Stomach smooth muscle (tissue), 2 donors: ENCODE measurements at regions not wholly inside any gene's neighbourhood (a gene's known extent, or its start where the extent isn't known, plus 50 kb on each side); places are given as distances from the start of the nearest gene placed in this dataset.

Source experiments
- H3K27ac ChIP-seq: one replicate; pipeline ENCODE4 v1.7.0; 2013; ENCODE audit warnings: mild to moderate bottlenecking, low read length, inconsistent platforms
- H3K27me3 ChIP-seq, 2 donors: one replicate each; pipeline ENCODE4 v1.7.0; 2013; ENCODE audit warnings: low read length in 2 of 2; ENCODE audit not compliant: insufficient read depth in 2 of 2, control insufficient read depth in 1 of 2
- H3K36me3 ChIP-seq, 2 donors: one replicate each; pipeline ENCODE4 v1.7.0; 2013; ENCODE audit warnings: low read length in 2 of 2; ENCODE audit not compliant: control insufficient read depth in 2 of 2, insufficient read depth in 2 of 2
- H3K4me1 ChIP-seq: one replicate; pipeline ENCODE4 v1.7.0; 2013; ENCODE audit warnings: low read length; ENCODE audit not compliant: control insufficient read depth, insufficient read depth
- H3K4me3 ChIP-seq, 2 donors: one replicate each; pipeline ENCODE4 v1.7.0; 2013; ENCODE audit warnings: low read length in 2 of 2
- H3K9ac ChIP-seq, 2 donors: one replicate each; pipeline ENCODE4 v1.7.0; 2013; ENCODE audit warnings: low read length in 2 of 2, mild to moderate bottlenecking in 1 of 2
- H3K9me3 ChIP-seq, 2 donors: one replicate each; pipeline ENCODE4 v1.7.0; 2013; ENCODE audit warnings: low read length in 2 of 2; ENCODE audit not compliant: control insufficient read depth in 2 of 2
- donor health status: healthy.
- donor health status: Pancreatic carcinoma.

DNA sequence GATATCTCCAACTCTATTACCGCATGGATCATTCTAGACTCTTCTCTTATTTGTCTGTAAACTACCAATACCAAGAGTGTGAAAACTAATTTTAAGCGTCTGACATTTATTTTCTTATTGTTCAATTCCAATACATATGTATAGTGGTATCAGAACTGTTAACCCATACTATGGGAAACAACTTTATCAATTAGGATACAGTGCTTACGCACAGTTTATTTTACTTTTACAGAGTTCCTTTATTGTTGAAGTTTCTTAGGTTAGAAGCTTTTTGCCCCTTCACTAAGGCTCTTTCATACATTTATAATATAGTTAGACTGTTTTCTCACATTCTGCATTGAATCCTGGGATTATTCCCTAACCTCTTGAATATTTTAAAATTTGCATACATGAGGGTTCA, 198.8 kb upstream of the RGPD4 start:
- no peak overlapping the region for H3K4me3 ChIP-seq
- no peak overlapping the region for H3K9ac ChIP-seq
- no peaks in the 10 kb centered on the region for H3K4me1 ChIP-seq
- H3K9me3 ChIP-seq, result peaks cover 4 to 6% of the 10 kb centered on the region in 2 donors
- no peaks in the 10 kb centered on the region for H3K27me3 ChIP-seq
- no peak overlapping the region for H3K27ac ChIP-seq
- no peaks in the 10 kb centered on the region for H3K36me3 ChIP-seq

DNA sequence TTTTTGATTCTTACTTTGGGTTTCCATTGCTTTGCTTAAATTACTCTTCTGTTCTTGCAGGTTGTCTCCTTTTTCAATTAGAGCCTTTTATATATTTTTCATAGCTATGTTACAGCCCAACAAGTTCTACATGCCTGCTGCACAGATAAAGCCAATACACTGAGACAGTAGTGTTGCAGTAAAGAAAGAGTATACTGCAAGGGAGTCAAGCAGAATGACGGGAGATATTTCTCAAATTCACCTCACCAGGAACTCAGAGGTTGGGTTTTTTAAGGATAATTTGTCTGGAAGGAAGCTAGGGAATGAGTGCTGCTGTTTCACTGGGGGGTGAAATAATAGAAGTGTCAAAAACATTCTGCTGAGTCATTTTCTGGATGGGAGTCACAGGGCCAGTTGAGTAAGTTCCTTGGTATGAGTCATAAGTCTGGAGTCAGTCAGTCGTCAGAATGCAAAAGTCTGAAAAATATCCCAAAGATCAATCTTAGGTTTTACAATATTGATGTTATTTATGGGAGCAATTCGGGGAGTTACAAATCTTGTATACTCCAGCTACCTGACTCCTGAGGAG, 193.0 kb upstream of the RGPD4 start:
- Histone ChIP-seq H3K27me3 (no peaks in the 10 kb centered on the region), H3K36me3 (no peaks in the 10 kb centered on the region), H3K27ac (no peak overlapping the region), H3K4me3 (no peak overlapping the region), H3K9me3 (peaks cover 0 to 1% of the 10 kb centered on the region in 2 donors), H3K4me1 (no peaks in the 10 kb centered on the region), H3K9ac (no peak overlapping the region)

DNA sequence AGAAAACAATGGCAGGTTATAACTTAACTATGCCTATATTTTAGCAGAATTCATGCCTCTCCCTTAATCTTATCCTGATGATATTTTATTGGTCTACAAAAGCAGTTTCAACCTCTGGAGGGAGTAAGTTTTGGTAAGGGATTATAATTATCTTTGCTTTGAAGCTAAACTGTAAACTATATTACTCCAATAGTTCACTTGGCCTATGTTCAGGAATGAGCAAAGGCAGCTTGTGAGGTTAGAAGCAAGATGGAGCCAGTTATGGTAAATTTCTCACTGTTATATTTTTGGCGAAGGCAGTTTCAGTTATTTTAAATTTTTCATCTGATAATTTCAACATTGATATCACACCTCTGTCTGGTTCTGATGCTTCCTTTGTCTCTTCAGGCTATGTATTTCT, 192.5 kb upstream of the RGPD4 start:
- H3K4me1 ChIP-seq, result no peaks in the 10 kb centered on the region
- H3K27me3 ChIP-seq, result no peaks in the 10 kb centered on the region
- no peaks in the 10 kb centered on the region for H3K36me3 ChIP-seq
- no peak overlapping the region for H3K9ac ChIP-seq
- no peak overlapping the region for H3K27ac ChIP-seq
- no peak overlapping the region for H3K4me3 ChIP-seq
- no peaks in the 10 kb centered on the region for H3K9me3 ChIP-seq

DNA sequence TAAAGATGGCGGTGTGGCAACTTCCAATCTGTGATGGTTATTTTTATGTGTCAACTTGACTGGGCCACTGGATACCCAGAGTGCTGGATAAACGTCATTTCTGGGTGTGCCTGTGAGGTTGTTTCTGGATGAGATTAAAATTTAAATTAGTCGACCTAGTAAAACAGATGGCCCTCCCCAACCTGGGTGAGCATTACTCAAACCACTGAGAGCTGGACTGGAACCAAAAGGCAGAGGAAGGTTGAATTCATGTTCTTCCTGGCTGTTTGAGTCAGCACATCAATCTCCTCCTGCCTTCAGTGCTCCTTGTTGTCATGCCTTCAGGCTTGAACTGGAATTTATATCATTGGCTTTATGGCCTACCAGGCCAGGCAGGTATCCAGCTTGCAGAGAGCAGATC, 190.8 kb upstream of the RGPD4 start:
- Histone ChIP-seq H3K4me3 (no peak overlapping the region), H3K36me3 (no peaks in the 10 kb centered on the region), H3K9me3 (no peaks in the 10 kb centered on the region), H3K27me3 (no peaks in the 10 kb centered on the region), H3K9ac (no peak overlapping the region), H3K4me1 (no peaks in the 10 kb centered on the region), H3K27ac (no peak overlapping the region)

DNA sequence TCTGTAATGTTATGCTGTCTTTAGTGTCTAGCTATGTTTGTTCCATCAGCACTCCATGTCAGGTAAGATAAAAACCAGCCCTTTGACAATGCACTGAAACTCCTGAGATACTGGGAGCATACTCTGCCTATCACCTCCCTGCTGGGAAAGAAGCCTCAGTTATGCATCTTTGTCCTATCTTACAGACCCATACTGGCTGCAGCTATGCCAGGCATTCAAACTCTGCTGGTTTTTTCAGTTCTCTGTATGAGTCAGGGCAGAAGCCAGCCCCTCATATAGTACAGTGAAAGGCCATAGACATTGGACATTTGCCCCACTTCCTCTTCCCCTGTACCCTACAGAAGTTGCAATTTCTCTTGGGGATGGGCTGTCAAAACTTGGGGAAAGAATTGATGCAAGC, 181.1 kb upstream of the RGPD4 start:
- no peaks in the 10 kb centered on the region for H3K27me3 ChIP-seq
- H3K9me3 ChIP-seq, result peaks cover 5 to 10% of the 10 kb centered on the region in 2 donors
- no peaks in the 10 kb centered on the region for H3K36me3 ChIP-seq
- H3K4me1 ChIP-seq, result no peaks in the 10 kb centered on the region
- no peak overlapping the region for H3K9ac ChIP-seq
- H3K4me3 ChIP-seq, result no peak overlapping the region
- no peak overlapping the region for H3K27ac ChIP-seq

DNA sequence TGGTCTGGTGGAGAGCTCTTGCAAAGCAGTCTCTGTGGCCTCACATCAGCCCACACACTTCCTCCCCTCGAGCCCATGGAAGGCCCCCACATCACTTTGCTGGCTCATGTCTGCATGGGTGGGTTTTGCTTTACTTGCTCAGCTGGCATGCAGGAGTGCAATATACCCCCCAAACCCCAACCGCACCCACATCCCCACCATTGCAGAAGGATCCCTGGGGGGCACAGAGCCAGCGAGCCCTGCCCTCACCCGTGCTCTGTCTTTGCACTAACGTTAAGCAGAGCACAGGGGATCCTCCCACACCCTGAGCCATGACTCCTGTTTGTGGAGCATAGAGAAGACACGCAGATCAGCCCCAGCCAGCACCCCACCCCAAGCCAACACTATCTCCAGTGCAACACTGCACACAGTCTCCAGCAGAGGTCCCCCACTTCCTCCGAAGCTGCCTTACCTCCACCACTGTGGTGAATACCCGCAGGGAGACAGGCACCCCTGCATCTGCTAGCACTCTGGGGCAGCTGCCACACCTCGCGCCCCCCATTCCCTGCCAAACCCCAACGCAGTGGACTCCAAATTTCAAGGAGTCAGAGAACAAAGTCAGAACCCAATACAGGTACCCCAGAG, 177.8 kb upstream of the RGPD4 start:
- Histone ChIP-seq H3K9me3 (peaks cover 5 to 6% of the 10 kb centered on the region in 2 donors), H3K27me3 (no peaks in the 10 kb centered on the region), H3K9ac (no peak overlapping the region), H3K4me1 (no peaks in the 10 kb centered on the region), H3K36me3 (no peaks in the 10 kb centered on the region), H3K4me3 (no peak overlapping the region), H3K27ac (no peak overlapping the region)

DNA sequence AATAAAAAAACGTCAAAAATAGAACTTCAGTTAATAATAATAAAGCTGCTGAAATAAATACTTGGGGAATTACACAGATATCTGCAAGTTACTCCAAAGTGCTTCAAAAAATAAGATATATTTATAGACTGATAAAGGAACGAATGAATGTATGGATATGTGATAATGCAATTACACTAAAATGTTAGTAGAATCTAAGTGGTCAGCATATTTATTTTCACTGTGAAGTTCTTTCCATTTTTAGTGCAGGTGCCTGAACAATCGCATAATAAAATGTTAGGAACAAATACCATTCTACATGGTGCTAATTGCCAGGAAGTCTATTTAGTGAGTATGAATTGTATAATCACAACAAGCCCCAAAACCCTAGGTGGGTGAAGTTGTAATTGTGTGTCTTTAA, 169.6 kb upstream of the RGPD4 start:
- no peaks in the 10 kb centered on the region for H3K4me1 ChIP-seq
- H3K9ac ChIP-seq, result no peak overlapping the region
- no peak overlapping the region for H3K27ac ChIP-seq
- H3K4me3 ChIP-seq, result no peak overlapping the region
- no peaks in the 10 kb centered on the region for H3K27me3 ChIP-seq
- H3K36me3 ChIP-seq, result no peaks in the 10 kb centered on the region
- no peaks in the 10 kb centered on the region for H3K9me3 ChIP-seq

DNA sequence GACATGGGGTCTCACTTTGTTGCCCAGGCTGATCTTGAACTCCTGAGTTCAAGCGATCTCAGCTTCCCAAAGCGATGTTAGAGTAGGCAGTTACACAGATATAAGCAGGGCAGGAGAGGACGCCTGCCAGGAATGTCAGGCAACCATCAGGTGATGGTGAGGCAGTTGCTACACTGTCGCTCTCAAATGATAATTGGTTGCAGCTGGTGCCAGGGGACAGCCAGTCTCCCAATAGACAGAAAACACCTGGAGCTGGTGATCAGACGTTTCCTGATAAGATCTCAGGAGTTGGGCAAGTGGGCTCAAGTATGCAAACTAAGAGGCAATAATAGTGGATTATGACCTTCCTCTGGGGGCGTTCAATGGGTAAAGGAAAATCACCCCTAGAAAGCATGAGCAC, 163.1 kb upstream of the RGPD4 start:
- no peaks in the 10 kb centered on the region for H3K27me3 ChIP-seq
- H3K27ac ChIP-seq, result no peak overlapping the region
- no peak overlapping the region for H3K9ac ChIP-seq
- no peaks in the 10 kb centered on the region for H3K9me3 ChIP-seq
- H3K4me3 ChIP-seq, result no peak overlapping the region
- H3K36me3 ChIP-seq, result no peaks in the 10 kb centered on the region
- H3K4me1 ChIP-seq, result no peaks in the 10 kb centered on the region

DNA sequence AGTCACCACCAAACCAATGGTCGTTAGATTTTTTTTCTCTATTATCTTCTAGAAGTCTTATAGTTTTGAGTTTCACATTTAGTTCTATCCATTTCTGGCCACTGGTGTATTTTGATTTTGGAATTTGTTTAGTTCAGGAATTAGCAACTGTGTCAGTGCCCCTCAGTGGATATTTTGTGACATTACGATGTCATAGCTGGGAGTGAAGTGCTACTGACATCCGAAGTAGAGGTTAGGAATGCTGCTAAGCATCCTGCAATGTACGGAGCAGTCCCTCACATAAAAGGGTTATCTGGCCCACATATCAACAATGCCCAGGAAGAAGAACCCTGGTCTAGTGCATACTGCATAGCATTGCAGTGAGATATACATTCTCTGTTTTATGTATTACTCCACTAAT, 157.4 kb upstream of the RGPD4 start:
- H3K36me3 ChIP-seq, result no peaks in the 10 kb centered on the region
- no peaks in the 10 kb centered on the region for H3K27me3 ChIP-seq
- no peak overlapping the region for H3K27ac ChIP-seq
- H3K9me3 ChIP-seq, result peaks cover 3 to 7% of the 10 kb centered on the region in 2 donors
- H3K4me1 ChIP-seq, result no peaks in the 10 kb centered on the region
- no peak overlapping the region for H3K9ac ChIP-seq
- H3K4me3 ChIP-seq, result no peak overlapping the region

DNA sequence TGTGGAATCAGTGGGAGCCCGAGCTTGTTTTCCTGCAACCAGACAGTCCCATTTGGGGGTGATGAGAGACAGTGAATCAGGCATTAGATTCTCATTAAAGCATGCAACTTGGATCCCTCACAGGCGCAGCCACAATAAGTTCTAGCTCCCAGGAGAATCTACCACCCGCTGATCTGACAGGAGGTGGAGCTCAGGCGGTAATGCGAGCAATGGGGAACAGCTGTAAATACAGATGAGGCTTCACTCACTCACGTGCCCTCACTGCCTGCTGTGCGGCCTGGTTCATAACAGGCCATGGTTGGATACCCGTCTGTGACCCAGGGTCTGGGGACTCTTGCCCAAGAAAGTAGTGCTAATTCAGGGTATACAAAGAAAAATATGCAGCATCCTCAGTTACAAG, 144.8 kb upstream of the RGPD4 start:
- Histone ChIP-seq H3K36me3 (no peaks in the 10 kb centered on the region), H3K27ac (no peak overlapping the region), H3K27me3 (no peaks in the 10 kb centered on the region), H3K4me3 (no peak overlapping the region), H3K4me1 (no peaks in the 10 kb centered on the region), H3K9me3 (no peaks in the 10 kb centered on the region), H3K9ac (no peak overlapping the region)

DNA sequence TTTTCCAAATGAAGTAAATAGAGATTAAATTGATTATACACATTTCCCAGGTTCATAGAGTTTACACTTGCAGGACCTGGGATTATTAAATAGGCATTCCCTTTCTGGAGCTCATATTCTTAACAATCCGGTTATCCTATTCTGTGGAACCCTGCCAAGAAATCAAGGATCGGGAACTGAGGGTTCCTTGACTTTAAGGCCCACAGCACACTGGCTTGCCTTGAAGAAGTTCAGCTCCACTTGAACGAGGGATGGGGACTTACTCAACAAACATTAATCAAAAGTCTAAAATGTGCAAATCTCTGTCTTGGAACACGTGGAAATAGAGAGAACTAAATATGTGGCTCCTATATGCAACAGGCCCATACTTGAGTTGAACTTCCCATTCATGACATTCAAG, 142.3 kb upstream of the RGPD4 start:
- H3K9ac ChIP-seq, result no peak overlapping the region
- H3K9me3 ChIP-seq, result no peaks in the 10 kb centered on the region
- H3K4me3 ChIP-seq, result no peak overlapping the region

More for the DNA sequence above, 142.3 kb upstream of the RGPD4 start:
- Histone ChIP-seq H3K27ac (no peak overlapping the region), H3K27me3 (no peaks in the 10 kb centered on the region), H3K36me3 (no peaks in the 10 kb centered on the region), H3K4me1 (no peaks in the 10 kb centered on the region)
